Hypothalamus (tissue), 51 donors: ENCODE measurements at regions not wholly inside any gene's neighbourhood (a gene's known extent, or its start where the extent isn't known, plus 50 kb on each side); places are given as distances from the start of the nearest gene placed in this dataset.

ENCODE experiments used
- DNase-seq, 51 donors: peaks; one replicate each; lab custom pipeline; 2025; lab: John Stamatoyannopoulos, UW

GRCh38 chr7:153504288-153505075, 547.7 kb upstream of the DPP6 start:
- no peak for DNase-seq

- no peak for DNase-seq
Observed at GRCh38 chr7:153507885-153508284, 544.3 kb upstream of the DPP6 start.

GRCh38 chr7:153509768-153510167, 542.4 kb upstream of the DPP6 start:
- DNase-seq, result no peak

- DNase-seq, result no peak
Observed at GRCh38 chr7:153510674-153511073, 541.5 kb upstream of the DPP6 start.

- DNase-seq, result no peak
Observed at GRCh38 chr7:153514032-153514431, 538.2 kb upstream of the DPP6 start.

GRCh38 chr7:153515359-153515758, 536.8 kb upstream of the DPP6 start:
- no peak for DNase-seq

GRCh38 chr7:153518201-153518984, 533.8 kb upstream of the DPP6 start:
- DNase-seq, result no peak

GRCh38 chr7:153521370-153521769, 530.8 kb upstream of the DPP6 start:
- DNase-seq, result no peak

GRCh38 chr7:153522261-153522660, 529.9 kb upstream of the DPP6 start:
- DNase-seq, result peak in 1 of 51 donors; percentile 0

GRCh38 chr7:153523320-153524015, 528.7 kb upstream of the DPP6 start:
- peak in 35 of 51 donors; percentile 9 to 80 (median 43) for DNase-seq

GRCh38 chr7:153524070-153524601, 528.1 kb upstream of the DPP6 start:
- peak in 37 of 51 donors; percentile 5 to 83 (median 42) for DNase-seq

- DNase-seq, result no peak
Observed at GRCh38 chr7:153529100-153529499, 523.1 kb upstream of the DPP6 start.

- no peak for DNase-seq
Observed at GRCh38 chr7:153529651-153530165, 522.5 kb upstream of the DPP6 start.

GRCh38 chr7:153530441-153530840, 521.8 kb upstream of the DPP6 start:
- no peak for DNase-seq

GRCh38 chr7:153532326-153532725, 519.9 kb upstream of the DPP6 start:
- DNase-seq, result no peak

- DNase-seq, result no peak
Observed at GRCh38 chr7:153537271-153537670, 514.9 kb upstream of the DPP6 start.

- no peak for DNase-seq
Observed at GRCh38 chr7:153541903-153542302, 510.3 kb upstream of the DPP6 start.

- DNase-seq, result no peak
Observed at GRCh38 chr7:153543232-153543631, 509.0 kb upstream of the DPP6 start.

GRCh38 chr7:153550173-153550572, 502.0 kb upstream of the DPP6 start:
- DNase-seq, result no peak

GRCh38 chr7:153564391-153564790, 487.8 kb upstream of the DPP6 start:
- no peak for DNase-seq

- DNase-seq, result no peak
Observed at GRCh38 chr7:153566324-153566723, 485.9 kb upstream of the DPP6 start.
